Prostate gland (tissue), 2 donors: ENCODE measurements at regions not wholly inside any gene's neighbourhood (a gene's known extent, or its start where the extent isn't known, plus 50 kb on each side); places are given as distances from the start of the nearest gene placed in this dataset.

ENCODE experiments used
- DNase-seq: peaks from one replicate; pipeline ENCODE4 v3.0.0-alpha.2; 2019; ENCODE audit warnings: low spot score
- H3K27ac ChIP-seq, 2 donors: fragments of 200-600 bp; sonication (generic); 2 replicates each; pipeline ENCODE4 v1.5.1; 2017 to 2019
- H3K27me3 ChIP-seq: fragments of 200-600 bp; sonication (generic); replicated peaks from 2 replicates; pipeline ENCODE4 v1.5.1; 2019; ENCODE audit not compliant: insufficient read depth
- H3K36me3 ChIP-seq, 2 donors: fragments of 200-600 bp; sonication (generic); 1 replicate in 1 of 2; 2 replicates in 1 of 2; pipeline versions ENCODE4 v1.5.1 to v1.8.1; 2017 to 2019
- H3K4me1 ChIP-seq: fragments of 200-600 bp; sonication (generic); replicated peaks from 2 replicates; pipeline ENCODE4 v1.5.1; 2019
- H3K4me3 ChIP-seq, 2 donors: fragments of 200-600 bp; sonication (generic); 2 replicates each; pipeline ENCODE4 v1.5.1; 2017 to 2019
- H3K9me3 ChIP-seq: fragments of 200-600 bp; sonication (generic); 2 replicates; pipeline ENCODE4 v1.5.1; 2017
- CTCF ChIP-seq, 4 experiments: fragments of 200-600 bp in 2 of 4; fragments of 450-650 bp in 2 of 4; sonication (generic) in 2 of 4; IDR thresholded peaks; 1 replicate in 3 of 4; 2 replicates in 1 of 4; pipeline ENCODE4 v1.5.1; 2016 to 2019; ENCODE audit warnings: antibody characterized with exemption in 4 of 4, mild to moderate bottlenecking in 2 of 4, moderate library complexity in 2 of 4
- POLR2A ChIP-seq: fragments of 450-650 bp; IDR thresholded peaks from one replicate; pipeline ENCODE4 v1.6.1; 2016; ENCODE audit warnings: antibody characterized with exemption, mild to moderate bottlenecking
- POLR2AphosphoS5 ChIP-seq: sonication (generic); formaldehyde crosslinking; IDR thresholded peaks from one replicate; pipeline ENCODE4 v1.6.1; 2017; ENCODE audit warnings: antibody characterized with exemption
- WGBS: methylation state at CpG from one replicate; pipeline ENCODE4 v1.1.5; 2018; 5-methylcytosine and 5-hydroxymethylcytosine counted together
- intact Hi-C: fragments of 100-400 bp; cut with DNase I; formaldehyde crosslinking; loops from one replicate; pipeline ENCODE4 v1.14.2; 2022

GRCh38 chr21:38741950-38742256 lies 63.8 kb upstream of the ETS2 start:
- intact Hi-C loops = no loop called here
- H3K9me3 ChIP-seq = no peaks in the 10 kb centered on the region
- DNase-seq = no peak
- no peak for TF ChIP-seq CTCF (IDR thresholded peaks at IDR 0.05)
- TF ChIP-seq POLR2AphosphoS5 = no peak
- no peak for TF ChIP-seq POLR2A
- WGBS = 81% methylated on average over 5 of the region's 5 CpGs
- no peaks in the 10 kb centered on the region for H3K4me1 ChIP-seq
- no peaks in the 10 kb centered on the region for H3K36me3 ChIP-seq
- no peak overlapping the region for H3K27ac ChIP-seq
- H3K27me3 ChIP-seq = no peaks in the 10 kb centered on the region
- no peak overlapping the region for H3K4me3 ChIP-seq

- TF ChIP-seq CTCF (IDR thresholded peaks at IDR 0.05) (no peak), POLR2A (no peak), POLR2AphosphoS5 (no peak)
- no peak for DNase-seq
- 94% methylated on average over 1 of the region's 1 CpG for WGBS
- no peaks in the 10 kb centered on the region for H3K9me3 ChIP-seq
- no peak overlapping the region for H3K27ac ChIP-seq
- H3K36me3 ChIP-seq = no peaks in the 10 kb centered on the region
- H3K27me3 ChIP-seq = no peaks in the 10 kb centered on the region
- no peaks in the 10 kb centered on the region for H3K4me1 ChIP-seq
- intact Hi-C loops = no loop called here
- H3K4me3 ChIP-seq = no peak overlapping the region
Measured at GRCh38 chr21:38742580-38743260, 63.0 kb upstream of the ETS2 start.

GRCh38 chr21:38743772-38744529 lies 61.8 kb upstream of the ETS2 start:
- Histone ChIP-seq H3K36me3 (no peaks in the 10 kb centered on the region), H3K27ac (no peak overlapping the region), H3K9me3 (no peaks in the 10 kb centered on the region), H3K4me1 (no peaks in the 10 kb centered on the region), H3K27me3 (no peaks in the 10 kb centered on the region), H3K4me3 (no peak overlapping the region)
- TF ChIP-seq POLR2AphosphoS5 (no peak), CTCF (IDR thresholded peaks at IDR 0.05) (no peak), POLR2A (no peak)
- intact Hi-C loops = no loop called here
- no peak for DNase-seq
- 70% methylated on average over 21 of the region's 21 CpGs for WGBS

GRCh38 chr21:38744861-38745260 lies 60.9 kb upstream of the ETS2 start:
- 90% methylated on average over 2 of the region's 2 CpGs for WGBS
- Histone ChIP-seq H3K27me3 (no peaks in the 10 kb centered on the region), H3K36me3 (no peaks in the 10 kb centered on the region), H3K9me3 (no peaks in the 10 kb centered on the region), H3K27ac (no peak overlapping the region), H3K4me1 (no peaks in the 10 kb centered on the region), H3K4me3 (no peak overlapping the region)
- intact Hi-C loops = no loop called here
- no peak for TF ChIP-seq CTCF (IDR thresholded peaks at IDR 0.05)
- no peak for TF ChIP-seq POLR2A
- TF ChIP-seq POLR2AphosphoS5 = no peak
- DNase-seq = no peak

GRCh38 chr21:38747810-38748209 lies 57.9 kb upstream of the ETS2 start:
- Histone ChIP-seq H3K4me1 (no peaks in the 10 kb centered on the region), H3K36me3 (no peaks in the 10 kb centered on the region), H3K4me3 (no peak overlapping the region), H3K27ac (no peak overlapping the region), H3K27me3 (no peaks in the 10 kb centered on the region), H3K9me3 (no peaks in the 10 kb centered on the region)
- no peak for DNase-seq
- 86% methylated on average over 4 of the region's 4 CpGs for WGBS
- intact Hi-C loops = no loop called here
- no peak for TF ChIP-seq CTCF (IDR thresholded peaks at IDR 0.05)
- no peak for TF ChIP-seq POLR2A
- TF ChIP-seq POLR2AphosphoS5 = no peak
